ENCODE measurements at regions not wholly inside any gene's neighbourhood (a gene's known extent, or its start where the extent isn't known, plus 50 kb on each side); places are given as distances from the start of the nearest gene placed in this dataset.
"Not testable (repeated sequence)": the region's sequence is repeated elsewhere in the genome, so short reads cannot be mapped to it uniquely, and the experiment has no call there.

DNA sequence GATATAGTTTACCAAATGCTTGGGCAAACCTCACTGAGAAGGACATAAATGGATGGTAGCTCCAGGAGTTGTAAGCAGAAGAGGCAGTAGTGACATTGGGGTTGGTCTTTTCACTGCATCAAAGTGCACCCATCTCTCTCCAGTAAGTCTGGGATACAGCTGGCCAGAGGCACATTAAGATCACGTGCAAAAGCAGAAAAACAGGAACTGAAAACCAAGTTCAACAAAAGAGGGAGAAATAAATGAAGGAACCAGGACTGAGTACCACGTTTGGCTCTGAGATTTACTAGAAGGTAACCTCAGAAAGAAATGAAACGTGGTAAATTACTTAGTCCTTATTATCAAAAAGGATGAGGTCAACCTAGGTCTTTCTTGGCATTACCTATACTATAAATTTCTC, 259.2 kb downstream of the OSR1 start:
- H3K9me3 ChIP-seq (ENCODE audit: control insufficient read depth, insufficient read depth, low read depth, low read length) = no peaks in the 10 kb centered on the region
- no peak overlapping the region for H3K4me3 ChIP-seq (ENCODE audit: low read depth, low read length)
- H3K36me3 ChIP-seq (ENCODE audit: control insufficient read depth in 2 of 2, insufficient read depth in 1 of 2, low read length in 2 of 2) = no peaks in the 10 kb centered on the region
- H3K27ac ChIP-seq (ENCODE audit: extremely low read depth, low read depth, low read length) = no peak overlapping the region
- no peak for TF ChIP-seq ZNF155 (tag by site-specific recombination; IDR thresholded peaks at IDR 0.05)
- TF ChIP-seq, protein P1, sequence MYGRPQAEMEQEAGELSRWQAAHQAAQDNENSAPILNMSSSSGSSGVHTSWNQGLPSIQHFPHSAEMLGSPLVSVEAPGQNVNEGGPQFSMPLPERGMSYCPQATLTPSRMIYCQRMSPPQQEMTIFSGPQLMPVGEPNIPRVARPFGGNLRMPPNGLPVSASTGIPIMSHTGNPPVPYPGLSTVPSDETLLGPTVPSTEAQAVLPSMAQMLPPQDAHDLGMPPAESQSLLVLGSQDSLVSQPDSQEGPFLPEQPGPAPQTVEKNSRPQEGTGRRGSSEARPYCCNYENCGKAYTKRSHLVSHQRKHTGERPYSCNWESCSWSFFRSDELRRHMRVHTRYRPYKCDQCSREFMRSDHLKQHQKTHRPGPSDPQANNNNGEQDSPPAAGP (tag by site-specific recombination; IDR thresholded peaks at IDR 0.05) = no peak
- TF ChIP-seq ZEB2 (tag by site-specific recombination; IDR thresholded peaks at IDR 0.05) = no peak
- TF ChIP-seq ZNF701 (tag by site-specific recombination; IDR thresholded peaks at IDR 0.05) = no peak
- TF ChIP-seq, protein P2, sequence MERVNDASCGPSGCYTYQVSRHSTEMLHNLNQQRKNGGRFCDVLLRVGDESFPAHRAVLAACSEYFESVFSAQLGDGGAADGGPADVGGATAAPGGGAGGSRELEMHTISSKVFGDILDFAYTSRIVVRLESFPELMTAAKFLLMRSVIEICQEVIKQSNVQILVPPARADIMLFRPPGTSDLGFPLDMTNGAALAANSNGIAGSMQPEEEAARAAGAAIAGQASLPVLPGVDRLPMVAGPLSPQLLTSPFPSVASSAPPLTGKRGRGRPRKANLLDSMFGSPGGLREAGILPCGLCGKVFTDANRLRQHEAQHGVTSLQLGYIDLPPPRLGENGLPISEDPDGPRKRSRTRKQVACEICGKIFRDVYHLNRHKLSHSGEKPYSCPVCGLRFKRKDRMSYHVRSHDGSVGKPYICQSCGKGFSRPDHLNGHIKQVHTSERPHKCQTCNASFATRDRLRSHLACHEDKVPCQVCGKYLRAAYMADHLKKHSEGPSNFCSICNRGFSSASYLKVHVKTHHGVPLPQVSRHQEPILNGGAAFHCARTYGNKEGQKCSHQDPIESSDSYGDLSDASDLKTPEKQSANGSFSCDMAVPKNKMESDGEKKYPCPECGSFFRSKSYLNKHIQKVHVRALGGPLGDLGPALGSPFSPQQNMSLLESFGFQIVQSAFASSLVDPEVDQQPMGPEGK (tag by site-specific recombination; IDR thresholded peaks at IDR 0.05) = no peak
- TF ChIP-seq ZNF555 (tag by site-specific recombination; conservative IDR thresholded peaks at IDR 0.05) = no peak
- TF ChIP-seq ZBTB1 (tag by site-specific recombination; IDR thresholded peaks at IDR 0.05) = no peak
- no peak for TF ChIP-seq TRIM28 (IDR thresholded peaks at IDR 0.05; ENCODE audit: borderline replicate concordance, low read length)
- no peak for TF ChIP-seq ZNF121 (tag by site-specific recombination; IDR thresholded peaks at IDR 0.05)
- TF ChIP-seq ZNF501 (tag by site-specific recombination; IDR thresholded peaks at IDR 0.05) = no peak
- TF ChIP-seq ZNF366 (tag by site-specific recombination; conservative IDR thresholded peaks at IDR 0.05) = no peak
- TF ChIP-seq ZNF211 (tag by site-specific recombination; IDR thresholded peaks at IDR 0.05; ENCODE audit: low read depth) = no peak
- POLR2A ChIA-PET = no interaction called here
- CTCF ChIA-PET = no interaction called here
- H3K4me1 ChIP-seq (ENCODE audit: control insufficient read depth, insufficient read depth, low read length) = no peaks in the 10 kb centered on the region

DNA sequence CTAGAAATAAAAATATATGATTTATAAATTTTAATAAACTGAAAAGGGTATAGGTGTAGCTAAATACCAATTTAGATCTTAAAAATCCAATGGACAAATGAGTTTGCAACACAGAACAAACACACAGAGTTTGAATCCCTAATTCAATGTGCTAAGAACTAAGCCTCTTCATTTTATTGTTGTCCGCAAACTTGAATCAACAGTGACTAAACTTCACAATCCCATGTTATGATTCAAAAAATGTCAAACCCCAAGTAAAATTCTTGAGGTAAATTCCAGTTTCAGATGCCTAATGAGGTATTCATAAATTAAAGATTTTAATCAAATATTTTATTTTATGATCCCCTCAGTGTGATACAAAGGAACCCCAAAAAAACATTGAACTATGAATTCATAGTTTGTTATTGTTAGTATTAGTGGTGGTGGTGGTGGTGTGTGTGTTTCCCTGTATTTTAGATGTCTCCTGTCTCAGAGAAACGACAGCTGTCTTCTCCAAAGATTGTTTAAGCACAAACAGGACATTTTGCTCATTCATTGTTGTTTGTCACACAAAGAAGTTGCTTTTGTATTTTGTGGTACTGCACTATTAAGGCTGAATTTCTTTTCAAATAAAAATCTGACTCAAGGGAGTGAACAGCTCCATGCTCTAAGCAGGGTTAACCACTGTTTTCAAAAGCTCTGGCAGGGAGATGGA, 259.8 kb downstream of the OSR1 start:
- Histone ChIP-seq H3K27ac (ENCODE audit: extremely low read depth, low read depth, low read length) (no peak overlapping the region), H3K9me3 (ENCODE audit: control insufficient read depth, insufficient read depth, low read depth, low read length) (no peaks in the 10 kb centered on the region), H3K4me3 (ENCODE audit: low read depth, low read length) (no peak overlapping the region), H3K4me1 (ENCODE audit: control insufficient read depth, insufficient read depth, low read length) (no peaks in the 10 kb centered on the region), H3K36me3 (ENCODE audit: control insufficient read depth in 2 of 2, insufficient read depth in 1 of 2, low read length in 2 of 2) (no peaks in the 10 kb centered on the region)
- CTCF ChIA-PET = no interaction called here
- TF ChIP-seq ZNF211 (tag by site-specific recombination; IDR thresholded peaks at IDR 0.05; ENCODE audit: low read depth) (no peak), ZNF747 (tag by site-specific recombination; IDR thresholded peaks at IDR 0.05) (no peak)
- POLR2A ChIA-PET = no interaction called here

DNA sequence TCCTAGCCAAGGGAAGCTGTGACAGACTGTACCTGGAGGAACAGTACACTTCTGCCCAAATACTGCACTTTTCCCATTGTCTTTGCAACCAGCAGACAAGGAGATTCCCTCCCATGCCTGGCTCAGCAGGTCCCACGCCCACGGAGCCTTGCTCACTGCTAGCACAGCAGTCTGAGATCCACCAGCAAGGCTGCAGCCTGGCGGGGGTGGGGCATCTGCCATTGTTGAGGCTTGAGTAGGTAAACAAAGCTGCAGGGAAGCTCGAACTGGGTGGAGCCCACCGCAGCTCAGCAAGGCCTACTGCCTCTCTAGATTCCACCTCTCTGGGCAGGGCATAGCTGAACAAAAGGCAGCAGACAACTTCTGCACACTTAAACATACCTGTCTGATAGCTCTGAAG, 268.9 kb downstream of the OSR1 start:
- H3K9me3 ChIP-seq (ENCODE audit: control insufficient read depth, insufficient read depth, low read depth, low read length); POLR2A ChIA-PET; H3K4me3 ChIP-seq (ENCODE audit: low read depth, low read length); H3K36me3 ChIP-seq (ENCODE audit: control insufficient read depth in 2 of 2, insufficient read depth in 1 of 2, low read length in 2 of 2); H3K4me1 ChIP-seq (ENCODE audit: control insufficient read depth, insufficient read depth, low read length); H3K27ac ChIP-seq (ENCODE audit: extremely low read depth, low read depth, low read length): not testable (repeated sequence)
- CTCF ChIA-PET = interaction anchor here (0.7 kb wide), 1 partner anchor 101 kb away, joined by 4 read pairs; no protein-coding TSS in a partner anchor
- peak; percentile 64 for TF ChIP-seq ZIC2 (tag by site-specific recombination; IDR thresholded peaks at IDR 0.05)
- TF ChIP-seq ZBTB17 (tag by site-specific recombination; IDR thresholded peaks at IDR 0.05) = 0 out of 2 replicates have a peak, but pooled peaks have one; percentile 25
- TF ChIP-seq EGR2 (tag by site-specific recombination; IDR thresholded peaks at IDR 0.05; ENCODE audit: low read depth) = 0 out of 2 replicates have a peak, but pooled peaks have one; percentile 35
- TF ChIP-seq ZFHX2 (tag by site-specific recombination; conservative IDR thresholded peaks at IDR 0.05) = peak; percentile 42; the same call in 1 of the 2 replicates
- TF ChIP-seq KLF1 (tag by site-specific recombination; IDR thresholded peaks at IDR 0.05) = 0 out of 2 replicates have a peak, but pooled peaks have one; percentile 38

Data from HEK293 (cell line).